SK-N-SH treated with all-trans-retinoic acid at 6 μM for 48 hours (cell line): ENCODE measurements at regions not wholly inside any gene's neighbourhood (a gene's known extent, or its start where the extent isn't known, plus 50 kb on each side); places are given as distances from the start of the nearest gene placed in this dataset.
A peak's percentile ranks its signal among the peaks of the same experiment; 100 is the strongest.

Experiments
- ATAC-seq: fragments of 200-7000 bp; cut with Tn5 transposase; 3 replicates; pipeline ENCODE4 v1.9.1; 2020; ENCODE audit warnings: mild to moderate bottlenecking, moderate library complexity
- ARNTL ChIP-seq: fragments of 450-650 bp; formaldehyde crosslinking; IDR thresholded peaks from 2 replicates; pipeline ENCODE4 v1.5.0; 2020; ENCODE audit warnings: low read depth, mild to moderate bottlenecking, moderate library complexity, borderline replicate concordance
- BACH2 ChIP-seq: fragments of 250-450 bp; sonication (Bioruptor Pico); IDR thresholded peaks from 2 replicates; pipeline ENCODE4 v1.9.0; 2021; ENCODE audit warnings: mild to moderate bottlenecking, borderline replicate concordance
- CREB5 ChIP-seq: fragments of 250-450 bp; sonication (Bioruptor Pico); IDR thresholded peaks from 2 replicates; pipeline ENCODE4 v1.5.1; 2020; ENCODE audit warnings: low read depth, mild to moderate bottlenecking, moderate library complexity
- CSDC2 ChIP-seq: fragments of 250-450 bp; sonication (Bioruptor Pico); IDR thresholded peaks from 2 replicates; pipeline ENCODE4 v1.5.0; 2020; ENCODE audit warnings: mild to moderate bottlenecking, moderate library complexity
- ESRRG ChIP-seq: fragments of 250-450 bp; sonication (Bioruptor Pico); IDR thresholded peaks from 2 replicates; pipeline ENCODE4 v1.6.1; 2021; ENCODE audit warnings: mild to moderate bottlenecking
- GLIS3 ChIP-seq: fragments of 250-450 bp; sonication (Bioruptor Pico); IDR thresholded peaks from 2 replicates; pipeline ENCODE4 v1.5.0; 2020; ENCODE audit warnings: mild to moderate bottlenecking, moderate library complexity
- ISL1 ChIP-seq: fragments of 250-450 bp; sonication (Bioruptor Pico); IDR thresholded peaks from 2 replicates; pipeline ENCODE4 v2.1.2; 2022; ENCODE audit warnings: mild to moderate bottlenecking, moderate library complexity
- RARB ChIP-seq: fragments of 250-450 bp; sonication (Bioruptor Pico); IDR thresholded peaks from 2 replicates; pipeline ENCODE4 v1.8.0; 2021; ENCODE audit warnings: mild to moderate bottlenecking, moderate library complexity
- SNAI2 ChIP-seq: fragments of 250-450 bp; sonication (Bioruptor Pico); IDR thresholded peaks from 2 replicates; pipeline ENCODE4 v1.5.0; 2020; ENCODE audit warnings: mild to moderate bottlenecking, moderate library complexity
- TCF4 ChIP-seq: fragments of 250-450 bp; sonication (Bioruptor Pico); IDR thresholded peaks from 2 replicates; pipeline ENCODE4 v1.8.0; 2021; ENCODE audit warnings: mild to moderate bottlenecking, moderate library complexity, borderline replicate concordance
- TOX ChIP-seq: fragments of 250-450 bp; sonication (Bioruptor Pico); IDR thresholded peaks from 2 replicates; pipeline ENCODE4 v1.8.0; 2021; ENCODE audit warnings: mild to moderate bottlenecking, moderate library complexity, borderline replicate concordance
- TSHZ2 ChIP-seq: fragments of 250-450 bp; sonication (Bioruptor Pico); IDR thresholded peaks from 2 replicates; pipeline ENCODE4 v1.5.0; 2020; ENCODE audit warnings: mild to moderate bottlenecking, moderate library complexity
- ZC3H10 ChIP-seq: fragments of 250-450 bp; sonication (Bioruptor Pico); IDR thresholded peaks from 2 replicates; pipeline ENCODE4 v1.5.1; 2021; ENCODE audit warnings: mild to moderate bottlenecking, moderate library complexity
- ZFP3 ChIP-seq: fragments of 250-450 bp; sonication (Bioruptor Pico); IDR thresholded peaks from 2 replicates; pipeline ENCODE4 v1.5.0; 2020; ENCODE audit warnings: mild to moderate bottlenecking, moderate library complexity
- ZFP30 ChIP-seq: fragments of 450-650 bp; formaldehyde crosslinking; IDR thresholded peaks from 2 replicates; pipeline ENCODE4 v1.5.0; 2022; ENCODE audit warnings: mild to moderate bottlenecking, moderate library complexity
- ZNF565 ChIP-seq: fragments of 450-650 bp; formaldehyde crosslinking; conservative IDR thresholded peaks from 2 replicates; pipeline ENCODE4 v1.5.0; 2020; ENCODE audit warnings: low read depth, mild to moderate bottlenecking, moderate library complexity
- ZNF70 ChIP-seq: fragments of 450-650 bp; formaldehyde crosslinking; IDR thresholded peaks from 2 replicates; pipeline ENCODE4 v1.5.0; 2020; ENCODE audit warnings: mild to moderate bottlenecking, moderate library complexity
- ZNF8 ChIP-seq: fragments of 450-650 bp; formaldehyde crosslinking; IDR thresholded peaks from 2 replicates; pipeline ENCODE4 v1.5.0; 2020; ENCODE audit warnings: mild to moderate bottlenecking, moderate library complexity
- TF ChIP-seq, protein P1 (sequence below): fragments of 250-450 bp; sonication (Bioruptor Pico); IDR thresholded peaks from 2 replicates; pipeline ENCODE4 v1.8.0; 2021; ENCODE audit warnings: low read depth, mild to moderate bottlenecking, moderate library complexity, borderline replicate concordance
- TF ChIP-seq, protein P2 (sequence below): fragments of 250-450 bp; sonication (Bioruptor Pico); IDR thresholded peaks from 2 replicates; pipeline ENCODE4 v1.5.1; 2021; ENCODE audit warnings: mild to moderate bottlenecking, moderate library complexity
- TF ChIP-seq, protein P3 (sequence below): fragments of 250-450 bp; sonication (Bioruptor Pico); IDR thresholded peaks from 2 replicates; pipeline ENCODE4 v1.8.0; 2020; ENCODE audit warnings: mild to moderate bottlenecking, moderate library complexity, borderline replicate concordance

GRCh38 chr1:212228076-212228475 lies 57.1 kb upstream of the PPP2R5A start:
- ATAC-seq, result 0 out of 3 replicates have a peak, but pooled peaks have one; percentile 18
- TF ChIP-seq BACH2 (CRISPR knock-in tag) (no peak), CREB5 (CRISPR knock-in tag) (no peak), ZC3H10 (CRISPR knock-in tag) (0 out of 2 replicates have a peak, but pooled peaks have one; percentile 24)
- TF ChIP-seq, protein P1, sequence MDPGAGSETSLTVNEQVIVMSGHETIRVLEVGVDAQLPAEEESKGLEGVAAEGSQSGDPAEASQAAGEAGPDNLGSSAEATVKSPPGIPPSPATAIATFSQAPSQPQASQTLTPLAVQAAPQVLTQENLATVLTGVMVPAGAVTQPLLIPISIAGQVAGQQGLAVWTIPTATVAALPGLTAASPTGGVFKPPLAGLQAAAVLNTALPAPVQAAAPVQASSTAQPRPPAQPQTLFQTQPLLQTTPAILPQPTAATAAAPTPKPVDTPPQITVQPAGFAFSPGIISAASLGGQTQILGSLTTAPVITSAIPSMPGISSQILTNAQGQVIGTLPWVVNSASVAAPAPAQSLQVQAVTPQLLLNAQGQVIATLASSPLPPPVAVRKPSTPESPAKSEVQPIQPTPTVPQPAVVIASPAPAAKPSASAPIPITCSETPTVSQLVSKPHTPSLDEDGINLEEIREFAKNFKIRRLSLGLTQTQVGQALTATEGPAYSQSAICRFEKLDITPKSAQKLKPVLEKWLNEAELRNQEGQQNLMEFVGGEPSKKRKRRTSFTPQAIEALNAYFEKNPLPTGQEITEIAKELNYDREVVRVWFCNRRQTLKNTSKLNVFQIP (CRISPR knock-in tag), result no peak

DNA sequence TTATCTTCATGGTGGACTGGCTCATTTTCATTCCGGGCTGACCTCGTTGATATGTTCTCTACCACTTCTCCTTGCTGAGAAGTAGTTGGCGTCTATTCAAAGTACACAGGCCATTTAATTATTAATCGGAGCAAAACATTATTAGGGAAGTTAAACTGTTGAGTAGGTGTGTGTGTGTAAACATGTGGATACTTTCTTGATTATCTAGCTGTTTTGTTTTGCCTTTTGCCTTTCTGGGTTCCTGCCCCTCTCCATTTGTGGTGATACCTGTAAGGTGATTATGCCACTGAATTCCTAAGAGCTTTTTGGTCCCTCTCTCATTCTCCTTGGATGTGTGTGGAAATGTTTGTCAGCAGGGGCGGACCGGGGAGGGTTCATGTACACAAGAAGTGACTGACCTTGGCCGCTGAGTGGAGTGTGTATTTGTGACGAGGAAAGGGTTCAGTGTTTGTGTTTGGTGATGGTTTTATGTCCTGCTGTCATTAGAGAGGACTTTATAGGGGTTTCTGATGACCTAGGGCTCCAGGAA lies 56.6 kb upstream of the PPP2R5A start:
- ATAC-seq, result no peak
- TF ChIP-seq TSHZ2 (CRISPR knock-in tag) (no peak), ZNF70 (CRISPR knock-in tag) (no peak), RARB (CRISPR knock-in tag) (no peak), ZNF565 (CRISPR knock-in tag) (no peak), ESRRG (CRISPR knock-in tag) (no peak), CREB5 (CRISPR knock-in tag) (no peak), ZNF8 (CRISPR knock-in tag) (no peak), TOX (CRISPR knock-in tag) (no peak), ZFP3 (CRISPR knock-in tag) (no peak), TCF4 (CRISPR knock-in tag) (no peak), SNAI2 (CRISPR knock-in tag) (no peak), ISL1 (CRISPR knock-in tag) (no peak), ZFP30 (CRISPR knock-in tag) (no peak), ARNTL (CRISPR knock-in tag) (no peak)
- TF ChIP-seq, protein P1 (CRISPR knock-in tag), result no peak

GRCh38 chr1:212229654-212230053 lies 55.6 kb upstream of the PPP2R5A start:
- TF ChIP-seq SNAI2 (CRISPR knock-in tag) (no peak), GLIS3 (CRISPR knock-in tag) (no peak), CSDC2 (CRISPR knock-in tag) (no peak), ZFP3 (CRISPR knock-in tag) (no peak)
- TF ChIP-seq, protein P2, sequence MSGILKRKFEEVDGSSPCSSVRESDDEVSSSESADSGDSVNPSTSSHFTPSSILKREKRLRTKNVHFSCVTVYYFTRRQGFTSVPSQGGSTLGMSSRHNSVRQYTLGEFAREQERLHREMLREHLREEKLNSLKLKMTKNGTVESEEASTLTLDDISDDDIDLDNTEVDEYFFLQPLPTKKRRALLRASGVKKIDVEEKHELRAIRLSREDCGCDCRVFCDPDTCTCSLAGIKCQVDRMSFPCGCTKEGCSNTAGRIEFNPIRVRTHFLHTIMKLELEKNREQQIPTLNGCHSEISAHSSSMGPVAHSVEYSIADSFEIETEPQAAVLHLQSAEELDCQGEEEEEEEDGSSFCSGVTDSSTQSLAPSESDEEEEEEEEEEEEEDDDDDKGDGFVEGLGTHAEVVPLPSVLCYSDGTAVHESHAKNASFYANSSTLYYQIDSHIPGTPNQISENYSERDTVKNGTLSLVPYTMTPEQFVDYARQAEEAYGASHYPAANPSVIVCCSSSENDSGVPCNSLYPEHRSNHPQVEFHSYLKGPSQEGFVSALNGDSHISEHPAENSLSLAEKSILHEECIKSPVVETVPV (CRISPR knock-in tag), result no peak
- TF ChIP-seq, protein P3, sequence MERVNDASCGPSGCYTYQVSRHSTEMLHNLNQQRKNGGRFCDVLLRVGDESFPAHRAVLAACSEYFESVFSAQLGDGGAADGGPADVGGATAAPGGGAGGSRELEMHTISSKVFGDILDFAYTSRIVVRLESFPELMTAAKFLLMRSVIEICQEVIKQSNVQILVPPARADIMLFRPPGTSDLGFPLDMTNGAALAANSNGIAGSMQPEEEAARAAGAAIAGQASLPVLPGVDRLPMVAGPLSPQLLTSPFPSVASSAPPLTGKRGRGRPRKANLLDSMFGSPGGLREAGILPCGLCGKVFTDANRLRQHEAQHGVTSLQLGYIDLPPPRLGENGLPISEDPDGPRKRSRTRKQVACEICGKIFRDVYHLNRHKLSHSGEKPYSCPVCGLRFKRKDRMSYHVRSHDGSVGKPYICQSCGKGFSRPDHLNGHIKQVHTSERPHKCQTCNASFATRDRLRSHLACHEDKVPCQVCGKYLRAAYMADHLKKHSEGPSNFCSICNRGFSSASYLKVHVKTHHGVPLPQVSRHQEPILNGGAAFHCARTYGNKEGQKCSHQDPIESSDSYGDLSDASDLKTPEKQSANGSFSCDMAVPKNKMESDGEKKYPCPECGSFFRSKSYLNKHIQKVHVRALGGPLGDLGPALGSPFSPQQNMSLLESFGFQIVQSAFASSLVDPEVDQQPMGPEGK (CRISPR knock-in tag), result no peak
- ATAC-seq, result peak; percentile 74
